Glutamatergic neuron (in vitro differentiated cells): ENCODE measurements at regions not wholly inside any gene's neighbourhood (a gene's known extent, or its start where the extent isn't known, plus 50 kb on each side); places are given as distances from the start of the nearest gene placed in this dataset.

Experiments
- DNase-seq: peaks from one replicate; pipeline ENCODE4 v3.0.0; 2022
- H3K27ac Mint-ChIP-seq: one replicate; pipeline ENCODE4 v1.8.0; 2020; ENCODE audit warnings: mild to moderate bottlenecking, mixed read lengths, inconsistent platforms; ENCODE audit not compliant: unreplicated experiment
- H3K27me3 Mint-ChIP-seq: one replicate; pipeline ENCODE4 v1.8.0; 2020; ENCODE audit warnings: mild to moderate bottlenecking, moderate library complexity, mixed read lengths, inconsistent platforms; ENCODE audit not compliant: unreplicated experiment
- H3K36me3 Mint-ChIP-seq: one replicate; pipeline ENCODE4 v1.8.0; 2020; ENCODE audit warnings: mild to moderate bottlenecking, mixed read lengths, inconsistent platforms; ENCODE audit not compliant: unreplicated experiment
- H3K4me1 Mint-ChIP-seq: one replicate; pipeline ENCODE4 v1.8.0; 2020; ENCODE audit warnings: mild to moderate bottlenecking, low read depth, mixed read lengths, inconsistent platforms; ENCODE audit not compliant: unreplicated experiment
- H3K4me3 Mint-ChIP-seq: one replicate; pipeline ENCODE4 v1.8.0; 2020; ENCODE audit warnings: mild to moderate bottlenecking, mixed read lengths, inconsistent platforms; ENCODE audit not compliant: unreplicated experiment
- H3K9me3 Mint-ChIP-seq: one replicate; pipeline ENCODE4 v1.8.0; 2020; ENCODE audit warnings: mild to moderate bottlenecking, moderate library complexity, mixed read lengths, inconsistent platforms; ENCODE audit not compliant: unreplicated experiment
- TF ChIP-seq, protein P1 (sequence below): fragments of 200-600 bp; sonication (generic); IDR thresholded peaks from one replicate; pipeline ENCODE4 v1.5.0; 2021; ENCODE audit not compliant: partially characterized antibody, unreplicated experiment

DNA sequence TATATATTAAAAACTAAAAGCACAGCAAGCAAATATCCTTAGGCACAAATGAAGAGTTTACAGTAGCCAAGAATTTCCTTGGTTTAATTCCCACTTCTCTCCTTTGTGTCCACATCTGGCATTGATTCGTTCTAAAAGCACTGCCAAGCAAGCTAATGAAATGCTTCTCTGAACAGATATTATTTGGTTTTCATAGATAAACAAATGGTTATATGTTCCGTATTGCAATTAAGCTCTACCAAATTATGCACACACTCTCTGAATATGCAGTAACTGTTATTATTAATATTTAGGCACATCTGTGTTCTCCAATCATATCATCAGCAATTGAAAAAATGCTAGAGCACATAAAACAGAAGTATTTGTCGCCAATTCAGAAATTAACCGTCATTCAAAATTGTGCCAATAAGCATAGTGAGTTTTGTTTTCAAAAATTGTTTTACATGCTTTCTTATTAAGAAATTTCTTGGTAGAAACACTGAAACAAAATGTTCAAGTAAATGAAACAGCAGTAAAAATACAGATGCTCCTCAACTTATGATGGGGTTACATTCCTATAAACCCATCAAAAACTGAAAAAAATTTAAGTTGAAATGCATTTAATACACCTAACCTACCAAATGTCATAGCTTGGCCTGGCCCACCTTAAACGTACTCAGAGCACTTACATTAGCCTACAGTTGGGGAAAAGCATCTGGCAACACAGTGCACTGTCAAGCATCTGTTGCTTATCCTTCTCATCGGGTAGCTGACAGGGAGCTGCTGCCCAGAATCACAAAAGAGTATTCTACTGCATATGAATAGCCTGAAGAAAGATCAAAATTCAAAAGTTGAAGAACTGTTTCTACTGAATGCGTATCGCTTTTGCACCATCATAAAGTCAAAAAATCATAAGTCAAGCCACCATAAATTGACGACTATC lies 2134.7 kb downstream of the PCDH9 start:
- H3K27me3 Mint-ChIP-seq = peaks cover 2% of the 10 kb centered on the region
- H3K27ac Mint-ChIP-seq = peak overlapping the region; percentile 85
- H3K36me3 Mint-ChIP-seq = peaks cover 9% of the 10 kb centered on the region
- TF ChIP-seq, protein P1, sequence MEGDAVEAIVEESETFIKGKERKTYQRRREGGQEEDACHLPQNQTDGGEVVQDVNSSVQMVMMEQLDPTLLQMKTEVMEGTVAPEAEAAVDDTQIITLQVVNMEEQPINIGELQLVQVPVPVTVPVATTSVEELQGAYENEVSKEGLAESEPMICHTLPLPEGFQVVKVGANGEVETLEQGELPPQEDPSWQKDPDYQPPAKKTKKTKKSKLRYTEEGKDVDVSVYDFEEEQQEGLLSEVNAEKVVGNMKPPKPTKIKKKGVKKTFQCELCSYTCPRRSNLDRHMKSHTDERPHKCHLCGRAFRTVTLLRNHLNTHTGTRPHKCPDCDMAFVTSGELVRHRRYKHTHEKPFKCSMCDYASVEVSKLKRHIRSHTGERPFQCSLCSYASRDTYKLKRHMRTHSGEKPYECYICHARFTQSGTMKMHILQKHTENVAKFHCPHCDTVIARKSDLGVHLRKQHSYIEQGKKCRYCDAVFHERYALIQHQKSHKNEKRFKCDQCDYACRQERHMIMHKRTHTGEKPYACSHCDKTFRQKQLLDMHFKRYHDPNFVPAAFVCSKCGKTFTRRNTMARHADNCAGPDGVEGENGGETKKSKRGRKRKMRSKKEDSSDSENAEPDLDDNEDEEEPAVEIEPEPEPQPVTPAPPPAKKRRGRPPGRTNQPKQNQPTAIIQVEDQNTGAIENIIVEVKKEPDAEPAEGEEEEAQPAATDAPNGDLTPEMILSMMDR = no peak
- DNase-seq = no peak
- peaks cover 2% of the 10 kb centered on the region for H3K9me3 Mint-ChIP-seq
- H3K4me1 Mint-ChIP-seq = peaks cover 10% of the 10 kb centered on the region
- no peak overlapping the region for H3K4me3 Mint-ChIP-seq

- peaks cover 5% of the 10 kb centered on the region for H3K27me3 Mint-ChIP-seq
- H3K4me3 Mint-ChIP-seq = no peak overlapping the region
- peaks cover 6% of the 10 kb centered on the region for H3K9me3 Mint-ChIP-seq
- TF ChIP-seq, protein P1 = no peak
- no peak for DNase-seq
- H3K27ac Mint-ChIP-seq = no peak overlapping the region
- peaks cover 16% of the 10 kb centered on the region for H3K4me1 Mint-ChIP-seq
- H3K36me3 Mint-ChIP-seq = peaks cover 9% of the 10 kb centered on the region
Measured at GRCh38 chr13:65093357-65093756, 2136.8 kb downstream of the PCDH9 start.

DNA sequence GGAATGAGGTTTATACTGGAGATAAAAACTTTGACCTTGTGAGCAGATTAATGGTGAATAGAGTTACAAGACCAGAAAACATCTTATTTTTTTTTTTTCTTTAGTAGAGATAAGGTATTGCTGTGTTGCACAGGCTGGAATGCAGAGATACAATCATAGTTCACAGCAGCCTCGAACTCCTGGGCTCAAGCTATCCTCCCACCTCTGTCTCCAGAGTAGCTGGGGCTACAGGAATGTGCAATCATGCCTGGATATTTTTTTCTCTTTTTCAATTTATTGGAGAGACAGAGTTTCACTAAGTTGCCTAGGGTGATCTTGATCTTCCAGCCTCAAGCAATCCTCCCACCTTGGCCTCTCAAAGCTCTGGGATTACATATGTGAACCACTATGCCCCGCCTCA lies 2139.1 kb downstream of the PCDH9 start:
- peaks cover 16% of the 10 kb centered on the region for H3K4me1 Mint-ChIP-seq
- TF ChIP-seq, protein P1 = no peak
- H3K27ac Mint-ChIP-seq = no peak overlapping the region
- H3K27me3 Mint-ChIP-seq = peaks cover 4% of the 10 kb centered on the region
- no peak overlapping the region for H3K4me3 Mint-ChIP-seq
- DNase-seq = no peak
- H3K36me3 Mint-ChIP-seq = peaks cover 9% of the 10 kb centered on the region
- peaks cover 6% of the 10 kb centered on the region for H3K9me3 Mint-ChIP-seq

GRCh38 chr13:65090186-65090585 lies 2139.9 kb downstream of the PCDH9 start:
- peaks cover 9% of the 10 kb centered on the region for H3K36me3 Mint-ChIP-seq
- H3K27me3 Mint-ChIP-seq = peaks cover 3% of the 10 kb centered on the region
- DNase-seq = peak; percentile 43
- peaks cover 13% of the 10 kb centered on the region for H3K4me1 Mint-ChIP-seq
- H3K4me3 Mint-ChIP-seq = no peak overlapping the region
- TF ChIP-seq, protein P1 = no peak
- H3K9me3 Mint-ChIP-seq = peaks cover 4% of the 10 kb centered on the region
- peak overlapping the region; percentile 75 for H3K27ac Mint-ChIP-seq

DNA sequence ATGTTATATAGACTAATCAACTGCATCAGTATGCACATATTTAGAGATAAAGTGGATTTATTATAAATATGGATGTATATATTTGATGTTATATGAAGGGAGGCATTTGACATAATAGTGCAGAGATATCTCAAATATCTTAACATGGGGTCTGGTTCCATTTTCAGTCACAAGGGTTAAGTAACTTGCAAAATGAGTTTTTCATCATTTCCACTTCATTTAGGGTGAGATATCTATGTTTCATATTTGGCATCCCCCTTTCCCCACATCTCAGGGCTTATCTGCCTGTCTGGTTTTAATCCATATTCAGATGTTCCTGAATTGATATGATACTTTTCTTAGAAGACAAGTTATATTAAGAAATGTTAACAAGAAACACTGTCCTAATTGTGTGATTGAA lies 2141.2 kb downstream of the PCDH9 start:
- Mint-ChIP-seq H3K27ac (no peak overlapping the region), H3K9me3 (peaks cover 4% of the 10 kb centered on the region), H3K4me1 (peaks cover 13% of the 10 kb centered on the region), H3K36me3 (peaks cover 9% of the 10 kb centered on the region), H3K4me3 (no peak overlapping the region), H3K27me3 (peaks cover 3% of the 10 kb centered on the region)
- no peak for DNase-seq
- TF ChIP-seq, protein P1 = no peak
